GM23338 (cell line): ENCODE measurements at regions not wholly inside any gene's neighbourhood (a gene's known extent, or its start where the extent isn't known, plus 50 kb on each side); places are given as distances from the start of the nearest gene placed in this dataset.

Experiments
- ATAC-seq: fragments of 200-7000 bp; cut with Tn5 transposase; 3 replicates; pipeline ENCODE4 v1.9.1; 2020
- DNase-seq: peaks from one replicate; pipeline ENCODE4 v3.0.0-alpha.2; 2015; ENCODE audit warnings: low spot score
- H2AFZ ChIP-seq: fragments of 200-600 bp; sonication (generic); 2 replicates; pipeline ENCODE4 v1.8.0; 2016; ENCODE audit warnings: antibody characterized with exemption, mild to moderate bottlenecking, moderate library complexity
- H3F3A ChIP-seq: fragments of 200-600 bp; sonication (generic); replicated peaks from 2 replicates; pipeline ENCODE4 v1.8.0; 2017; ENCODE audit warnings: antibody characterized with exemption, mixed run types, low read depth
- H3K27ac ChIP-seq: fragments of 200-600 bp; sonication (generic); 2 replicates; pipeline ENCODE4 v1.6.1; 2016; ENCODE audit warnings: low read depth
- H3K27me3 ChIP-seq: fragments of 200-600 bp; sonication (generic); 2 replicates; pipeline ENCODE4 v1.8.0; 2016; ENCODE audit warnings: mild to moderate bottlenecking, mixed run types, moderate library complexity; ENCODE audit not compliant: insufficient read depth
- H3K36me3 ChIP-seq: fragments of 200-600 bp; sonication (generic); 2 replicates; pipeline ENCODE4 v1.8.0; 2016; ENCODE audit warnings: mild to moderate bottlenecking; ENCODE audit not compliant: insufficient read depth
- H3K4me1 ChIP-seq: fragments of 200-600 bp; sonication (generic); 2 replicates; pipeline ENCODE4 v1.8.0; 2016; ENCODE audit warnings: mild to moderate bottlenecking, moderate library complexity; ENCODE audit not compliant: insufficient read depth
- H3K4me2 ChIP-seq: fragments of 200-600 bp; sonication (generic); 2 replicates; pipeline ENCODE4 v1.7.1; 2017; ENCODE audit warnings: mixed run types
- H3K4me3 ChIP-seq: fragments of 200-600 bp; sonication (generic); 2 replicates; pipeline ENCODE4 v1.6.1; 2016; ENCODE audit warnings: mixed run types
- H3K79me2 ChIP-seq: fragments of 200-600 bp; sonication (generic); replicated peaks from 2 replicates; pipeline ENCODE4 v1.8.0; 2017; ENCODE audit warnings: mild to moderate bottlenecking; ENCODE audit not compliant: insufficient read depth
- H3K9me2 ChIP-seq: fragments of 200-600 bp; sonication (generic); 2 replicates; pipeline ENCODE4 v1.8.0; 2017; ENCODE audit not compliant: insufficient read depth
- H4K20me1 ChIP-seq: fragments of 200-600 bp; sonication (generic); replicated peaks from 2 replicates; pipeline ENCODE4 v1.8.0; 2017; ENCODE audit warnings: mild to moderate bottlenecking; ENCODE audit not compliant: insufficient read depth
- H3K27ac Mint-ChIP-seq: 2 replicates; pipeline ENCODE4 v1.8.0; 2020; ENCODE audit warnings: inconsistent platforms, mild to moderate bottlenecking, moderate library complexity, mixed read lengths
- H3K27me3 Mint-ChIP-seq: 3 replicates; pipeline ENCODE4 v1.8.0; 2022; ENCODE audit warnings: low read depth, mild to moderate bottlenecking, moderate library complexity, mixed read lengths, inconsistent platforms; ENCODE audit not compliant: insufficient read depth, poor library complexity
- H3K36me3 Mint-ChIP-seq: 3 replicates; pipeline ENCODE4 v1.8.0; 2021; ENCODE audit warnings: low read depth, mild to moderate bottlenecking, inconsistent platforms, moderate library complexity, mixed read lengths
- H3K4me1 Mint-ChIP-seq: 3 replicates; pipeline ENCODE4 v1.8.0; 2020; ENCODE audit warnings: mild to moderate bottlenecking, inconsistent platforms, mixed read lengths
- H3K4me3 Mint-ChIP-seq: 3 replicates; pipeline ENCODE4 v1.8.0; 2021; ENCODE audit warnings: moderate library complexity, mild to moderate bottlenecking, inconsistent platforms, mixed read lengths
- H3K9me3 Mint-ChIP-seq: 3 replicates; pipeline ENCODE4 v1.8.0; 2020; ENCODE audit warnings: moderate library complexity, mild to moderate bottlenecking, inconsistent platforms, mixed read lengths
- CREB1 ChIP-seq: fragments of 250-450 bp; sonication (Bioruptor Pico); IDR thresholded peaks from 2 replicates; pipeline ENCODE4 v1.5.0; 2020; ENCODE audit warnings: low read depth, mild to moderate bottlenecking, moderate library complexity
- CTCF ChIP-seq, 2 experiments: fragments of 200-600 bp in 1 of 2; sonication (generic) in 1 of 2; conservative IDR thresholded peaks; 2 replicates each; pipeline versions ENCODE4 v1.5.1 to v1.6.1; 2016 to 2017; ENCODE audit warnings: antibody characterized with exemption in 2 of 2, low read depth in 2 of 2, mild to moderate bottlenecking in 2 of 2, moderate library complexity in 1 of 2
- ETS1 ChIP-seq: IDR thresholded peaks from 2 replicates; pipeline ENCODE4 v1.6.1; 2016; ENCODE audit warnings: antibody characterized with exemption
- EZH2 ChIP-seq: fragments of 200-600 bp; sonication (generic); IDR thresholded peaks from one replicate; pipeline ENCODE4 v1.8.0; 2017; ENCODE audit warnings: antibody characterized with exemption, mild to moderate bottlenecking, low read depth; ENCODE audit not compliant: unreplicated experiment
- EZH2phosphoT487 ChIP-seq: fragments of 200-600 bp; sonication (generic); IDR thresholded peaks from one replicate; pipeline ENCODE4 v1.8.1; 2018; ENCODE audit warnings: antibody characterized with exemption; ENCODE audit not compliant: unreplicated experiment
- JUNB ChIP-seq: IDR thresholded peaks from one replicate; pipeline ENCODE4 v1.6.1; 2016; ENCODE audit warnings: antibody characterized with exemption; ENCODE audit not compliant: unreplicated experiment
- NANOG ChIP-seq: IDR thresholded peaks from 2 replicates; pipeline ENCODE4 v1.6.1; 2016; ENCODE audit warnings: antibody characterized with exemption, borderline replicate concordance
- POLR2AphosphoS5 ChIP-seq: IDR thresholded peaks from 2 replicates; pipeline ENCODE4 v1.6.1; 2016; ENCODE audit warnings: antibody characterized with exemption, low read depth
- STAT1 ChIP-seq: IDR thresholded peaks from one replicate; pipeline ENCODE4 v1.6.1; 2016; ENCODE audit warnings: antibody characterized with exemption; ENCODE audit not compliant: unreplicated experiment
- ZNF114 ChIP-seq: fragments of 250-450 bp; sonication (Bioruptor Pico); IDR thresholded peaks from 2 replicates; pipeline ENCODE4 v1.5.0; 2020; ENCODE audit warnings: mild to moderate bottlenecking, moderate library complexity
- ZNF331 ChIP-seq: fragments of 250-450 bp; sonication (Bioruptor Pico); IDR thresholded peaks from 2 replicates; pipeline ENCODE4 v1.5.0; 2020; ENCODE audit warnings: low read depth, mild to moderate bottlenecking, moderate library complexity
- ZNF462 ChIP-seq: fragments of 250-450 bp; sonication (Bioruptor Pico); IDR thresholded peaks from 2 replicates; pipeline ENCODE4 v1.5.0; 2020; ENCODE audit warnings: mild to moderate bottlenecking, moderate library complexity
- TF ChIP-seq, protein P1 (sequence below): IDR thresholded peaks from one replicate; pipeline ENCODE4 v1.6.1; 2018; ENCODE audit warnings: antibody characterized with exemption; ENCODE audit not compliant: unreplicated experiment

- Histone ChIP-seq H3K9me2 (no peaks in the 10 kb centered on the region), H3F3A (no peaks in the 10 kb centered on the region), H3K27me3 (no peaks in the 10 kb centered on the region), H2AFZ (no peak overlapping the region), H3K4me1 (no peaks in the 10 kb centered on the region), H3K4me3 (no peak overlapping the region), H3K4me2 (no peak overlapping the region), H3K36me3 (no peaks in the 10 kb centered on the region), H4K20me1 (no peaks in the 10 kb centered on the region), H3K79me2 (no peaks in the 10 kb centered on the region), H3K27ac (no peak overlapping the region)
- no peak for TF ChIP-seq CTCF (conservative IDR thresholded peaks at IDR 0.05; ENCODE audit: low read depth in 2 of 2)
- no peak for TF ChIP-seq CREB1
- TF ChIP-seq ETS1: no peak
- TF ChIP-seq POLR2AphosphoS5: no peak
- TF ChIP-seq ZNF114 (CRISPR knock-in tag): no peak
- no peak for TF ChIP-seq JUNB
- TF ChIP-seq EZH2: no peak
- TF ChIP-seq EZH2phosphoT487: no peak
- no peak for TF ChIP-seq STAT1
- TF ChIP-seq NANOG: no peak
- TF ChIP-seq ZNF462 (CRISPR knock-in tag): no peak
- TF ChIP-seq, protein P1, sequence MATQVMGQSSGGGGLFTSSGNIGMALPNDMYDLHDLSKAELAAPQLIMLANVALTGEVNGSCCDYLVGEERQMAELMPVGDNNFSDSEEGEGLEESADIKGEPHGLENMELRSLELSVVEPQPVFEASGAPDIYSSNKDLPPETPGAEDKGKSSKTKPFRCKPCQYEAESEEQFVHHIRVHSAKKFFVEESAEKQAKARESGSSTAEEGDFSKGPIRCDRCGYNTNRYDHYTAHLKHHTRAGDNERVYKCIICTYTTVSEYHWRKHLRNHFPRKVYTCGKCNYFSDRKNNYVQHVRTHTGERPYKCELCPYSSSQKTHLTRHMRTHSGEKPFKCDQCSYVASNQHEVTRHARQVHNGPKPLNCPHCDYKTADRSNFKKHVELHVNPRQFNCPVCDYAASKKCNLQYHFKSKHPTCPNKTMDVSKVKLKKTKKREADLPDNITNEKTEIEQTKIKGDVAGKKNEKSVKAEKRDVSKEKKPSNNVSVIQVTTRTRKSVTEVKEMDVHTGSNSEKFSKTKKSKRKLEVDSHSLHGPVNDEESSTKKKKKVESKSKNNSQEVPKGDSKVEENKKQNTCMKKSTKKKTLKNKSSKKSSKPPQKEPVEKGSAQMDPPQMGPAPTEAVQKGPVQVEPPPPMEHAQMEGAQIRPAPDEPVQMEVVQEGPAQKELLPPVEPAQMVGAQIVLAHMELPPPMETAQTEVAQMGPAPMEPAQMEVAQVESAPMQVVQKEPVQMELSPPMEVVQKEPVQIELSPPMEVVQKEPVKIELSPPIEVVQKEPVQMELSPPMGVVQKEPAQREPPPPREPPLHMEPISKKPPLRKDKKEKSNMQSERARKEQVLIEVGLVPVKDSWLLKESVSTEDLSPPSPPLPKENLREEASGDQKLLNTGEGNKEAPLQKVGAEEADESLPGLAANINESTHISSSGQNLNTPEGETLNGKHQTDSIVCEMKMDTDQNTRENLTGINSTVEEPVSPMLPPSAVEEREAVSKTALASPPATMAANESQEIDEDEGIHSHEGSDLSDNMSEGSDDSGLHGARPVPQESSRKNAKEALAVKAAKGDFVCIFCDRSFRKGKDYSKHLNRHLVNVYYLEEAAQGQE: no peak
- TF ChIP-seq ZNF331: no peak
- ATAC-seq (no peak), DNase-seq (no peak)
- peaks cover 3% of the 10 kb centered on the region; the same call in 2 of the 3 replicates for H3K36me3 Mint-ChIP-seq
- H3K4me1 Mint-ChIP-seq: peaks cover 4% of the 10 kb centered on the region; the same call in 1 of the 3 replicates
- H3K27ac Mint-ChIP-seq: no peak overlapping the region
- H3K27me3 Mint-ChIP-seq: peaks cover 5% of the 10 kb centered on the region
- peaks cover 4% of the 10 kb centered on the region; the same call in 2 of the 3 replicates for H3K9me3 Mint-ChIP-seq
- no peak overlapping the region for H3K4me3 Mint-ChIP-seq
These were observed 147.7 kb upstream of the SLC1A3 start for GRCh38 chr5:36458746-36459145.
